HL-60 (cell line): ENCODE measurements at regions not wholly inside any gene's neighbourhood (a gene's known extent, or its start where the extent isn't known, plus 50 kb on each side); places are given as distances from the start of the nearest gene placed in this dataset.

Experiments used
- DNase-seq, 2 experiments: peaks; one replicate each; pipeline ENCODE4 v3.0.0-alpha.2; 2010 to 2020; ENCODE audit warnings: low read depth in 1 of 2, low spot score in 1 of 2
- H3K27ac ChIP-seq: fragments of 250-450 bp; sonication (Bioruptor Pico); replicated peaks from 2 replicates; pipeline ENCODE4 v1.5.1; 2020; ENCODE audit warnings: mild to moderate bottlenecking, moderate library complexity
- H3K27me3 ChIP-seq: fragments of 250-450 bp; sonication (Bioruptor Pico); 2 replicates; pipeline ENCODE4 v1.5.1; 2021; ENCODE audit warnings: mild to moderate bottlenecking, moderate library complexity; ENCODE audit not compliant: insufficient read depth, poor library complexity, severe bottlenecking
- H3K4me3 ChIP-seq: replicated peaks from 2 replicates; pipeline ENCODE4 v1.5.1; 2011; ENCODE audit warnings: mild to moderate bottlenecking, control low read depth, low read length; ENCODE audit not compliant: insufficient read depth
- CTCF ChIP-seq: IDR thresholded peaks from one replicate; pipeline ENCODE4 v1.5.1; 2011; ENCODE audit warnings: low read length, control low read depth, inconsistent platforms; ENCODE audit not compliant: insufficient read depth
- GABPA ChIP-seq: IDR thresholded peaks from 2 replicates; pipeline ENCODE4 v1.6.1; 2012; ENCODE audit warnings: low read depth
- POLR2AphosphoS5 ChIP-seq: IDR thresholded peaks from 2 replicates; pipeline ENCODE4 v1.6.1; 2012; ENCODE audit warnings: low read depth
- REST ChIP-seq: IDR thresholded peaks from 2 replicates; pipeline ENCODE4 v1.6.1; 2012; ENCODE audit warnings: low read depth; ENCODE audit not compliant: insufficient replicate concordance
- SPI1 ChIP-seq: IDR thresholded peaks from 2 replicates; pipeline ENCODE4 v1.6.1; 2012; ENCODE audit warnings: low read depth, mild to moderate bottlenecking, borderline replicate concordance

GRCh38 chr1:87268111-87268510 lies 60.6 kb upstream of the LMO4 start:
- DNase-seq, result no peak
- TF ChIP-seq REST, result no peak

GRCh38 chr1:87269921-87270320 lies 58.8 kb upstream of the LMO4 start:
- no peak for DNase-seq
- Histone ChIP-seq H3K27me3 (no peaks in the 10 kb centered on the region), H3K27ac (no peak overlapping the region), H3K4me3 (no peak overlapping the region)
- TF ChIP-seq CTCF (no peak), SPI1 (no peak), GABPA (no peak), POLR2AphosphoS5 (no peak), REST (no peak)

More at GRCh38 chr1:87268111-87268510, 60.6 kb upstream of the LMO4 start:
- H3K27ac ChIP-seq, result no peak overlapping the region
- no peaks in the 10 kb centered on the region for H3K27me3 ChIP-seq
- H3K4me3 ChIP-seq, result no peak overlapping the region

GRCh38 chr1:87273291-87273690 lies 55.4 kb upstream of the LMO4 start:
- H3K4me3 ChIP-seq, result no peak overlapping the region
- TF ChIP-seq SPI1 (no peak), POLR2AphosphoS5 (no peak), CTCF (no peak), REST (no peak), GABPA (no peak)
- no peaks in the 10 kb centered on the region for H3K27me3 ChIP-seq
- no peak overlapping the region for H3K27ac ChIP-seq
- no peak for DNase-seq

- H3K27me3 ChIP-seq, result no peaks in the 10 kb centered on the region
- no peak for TF ChIP-seq CTCF
- no peak for TF ChIP-seq GABPA
- no peak for TF ChIP-seq POLR2AphosphoS5
- TF ChIP-seq SPI1, result no peak
- TF ChIP-seq REST, result no peak
- H3K27ac ChIP-seq, result no peak overlapping the region
- DNase-seq, result no peak
- no peak overlapping the region for H3K4me3 ChIP-seq
These were observed 53.8 kb upstream of the LMO4 start for GRCh38 chr1:87274851-87275250.
